ENCODE measurements at regions not wholly inside any gene's neighbourhood (a gene's known extent, or its start where the extent isn't known, plus 50 kb on each side); places are given as distances from the start of the nearest gene placed in this dataset.

DNA sequence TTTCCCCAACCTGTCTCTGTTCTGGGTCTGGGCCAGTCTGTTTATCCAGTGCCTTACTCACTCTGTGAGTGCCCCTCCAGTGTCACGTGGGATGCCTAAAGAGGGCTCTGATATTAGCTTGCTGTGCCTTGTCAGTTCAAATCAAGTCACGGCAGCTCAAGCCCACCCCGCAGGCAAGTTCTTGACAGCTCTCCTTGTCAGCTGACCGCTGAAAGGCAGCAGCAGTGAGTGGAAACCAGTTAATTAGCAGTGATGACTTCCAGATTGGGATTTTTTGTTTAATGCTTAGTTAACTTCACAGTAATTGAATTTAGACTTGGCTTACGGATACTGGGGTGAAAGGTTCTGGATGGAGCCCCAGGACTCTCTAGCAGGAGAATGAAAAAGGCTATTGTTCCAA lies 210.1 kb downstream of the PSAT1 start:
- no peak overlapping the region for H2AFZ ChIP-seq (ENCODE audit: low read depth, low read length)
- H3K14ac ChIP-seq (ENCODE audit: low read length in 2 of 2) = no peak overlapping the region
- DNase-seq = no peak

DNA sequence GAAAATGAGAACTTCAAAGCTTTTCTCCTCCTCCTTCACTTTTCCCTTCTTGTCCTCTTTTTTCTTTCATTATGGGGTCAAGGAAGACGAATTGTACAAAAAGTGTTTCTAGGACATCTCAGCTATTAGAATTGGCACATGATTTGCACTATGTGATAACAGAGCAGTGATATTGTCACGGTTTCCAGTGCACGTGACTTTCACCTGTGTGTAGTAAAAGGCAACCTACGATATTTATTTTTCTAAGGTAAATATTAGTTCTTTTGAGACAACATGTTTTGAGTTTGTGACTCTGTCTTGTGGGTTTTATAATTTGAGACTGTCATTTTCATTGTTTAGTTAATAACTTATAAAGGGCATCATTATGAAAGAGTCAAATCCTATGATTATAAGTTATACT lies 213.1 kb downstream of the PSAT1 start:
- Histone ChIP-seq H3K18ac (ENCODE audit: low read depth in 1 of 2, low read length in 2 of 2) (no peak overlapping the region), H3K27me3 (ENCODE audit: control insufficient read depth in 1 of 2, insufficient read depth in 1 of 2, low read length in 2 of 2) (no peaks in the 10 kb centered on the region)

More for the DNA sequence above, 210.1 kb downstream of the PSAT1 start:
- H2BK120ac ChIP-seq (ENCODE audit: low read depth, low read length) = no peak overlapping the region
- H3K18ac ChIP-seq (ENCODE audit: low read depth in 1 of 2, low read length in 2 of 2) = no peak overlapping the region
- no peak overlapping the region for H2AK5ac ChIP-seq (ENCODE audit: low read length, severe bottlenecking)
- no peak overlapping the region for H3K27ac ChIP-seq (ENCODE audit: low read length, poor library complexity, severe bottlenecking)
- WGBS = 57% methylated on average over 5 of the region's 5 CpGs
- no peak overlapping the region for H2BK12ac ChIP-seq (ENCODE audit: low read length in 2 of 2)
- H3K4me1 ChIP-seq (ENCODE audit: control insufficient read depth, insufficient read depth, low read depth, low read length) = no peaks in the 10 kb centered on the region
- H3K27me3 ChIP-seq (ENCODE audit: control insufficient read depth in 1 of 2, insufficient read depth in 1 of 2, low read length in 2 of 2) = no peaks in the 10 kb centered on the region
- H4K8ac ChIP-seq (ENCODE audit: low read length) = no peak overlapping the region
- H3K4ac ChIP-seq (ENCODE audit: low read depth in 1 of 2, low read length in 2 of 2) = no peak overlapping the region
- H3K9me3 ChIP-seq (ENCODE audit: control insufficient read depth, low read length) = peaks cover 3% of the 10 kb centered on the region
- H3K4me3 ChIP-seq (ENCODE audit: insufficient read depth in 1 of 2, low read depth in 1 of 2, low read length in 2 of 2) = no peak overlapping the region
- H3K79me1 ChIP-seq (replicated peaks; ENCODE audit: low read length, poor library complexity, severe bottlenecking) = no peaks in the 10 kb centered on the region
- no peak overlapping the region for H3K4me2 ChIP-seq (ENCODE audit: low read length, poor library complexity, severe bottlenecking)
- no peaks in the 10 kb centered on the region for H3K36me3 ChIP-seq (ENCODE audit: control insufficient read depth in 1 of 2, insufficient read depth in 2 of 2, low read depth in 1 of 2, low read length in 2 of 2)
- H3K23ac ChIP-seq (ENCODE audit: low read length in 2 of 2) = no peak overlapping the region
- no peak overlapping the region for H2BK5ac ChIP-seq (ENCODE audit: low read depth, low read length, poor library complexity, severe bottlenecking)
- no peak overlapping the region for H3K9ac ChIP-seq (ENCODE audit: low read length)
- no peak overlapping the region for H4K91ac ChIP-seq (ENCODE audit: low read length)
- H2BK15ac ChIP-seq (ENCODE audit: low read depth, poor library complexity, severe bottlenecking) = no peak overlapping the region

DNA sequence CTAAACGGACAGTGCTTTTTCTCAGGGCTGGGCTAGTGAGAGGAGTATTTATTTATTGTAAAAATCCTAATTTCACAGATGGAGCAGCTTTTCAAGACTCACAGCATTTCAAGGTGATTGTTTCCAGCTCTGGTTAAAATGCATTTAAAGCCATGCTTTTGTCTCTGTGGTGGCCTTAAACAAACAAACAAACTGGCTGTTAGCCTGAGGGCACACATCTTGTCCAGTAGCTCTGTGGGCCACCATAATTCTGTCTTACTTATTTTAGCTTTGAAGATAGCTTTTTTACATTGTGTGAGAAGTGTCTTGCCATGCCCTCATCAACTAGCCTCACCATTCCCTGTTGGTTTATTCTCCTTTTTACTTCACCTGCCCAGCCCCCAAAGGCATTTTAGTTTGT lies 218.2 kb downstream of the PSAT1 start:
- H3K18ac ChIP-seq (ENCODE audit: low read depth in 1 of 2, low read length in 2 of 2) = no peak overlapping the region
- no peak overlapping the region for H3K9ac ChIP-seq (ENCODE audit: low read length)
- no peak overlapping the region for H2AFZ ChIP-seq (ENCODE audit: low read depth, low read length)
- H3K4me1 ChIP-seq (ENCODE audit: control insufficient read depth, insufficient read depth, low read depth, low read length) = no peaks in the 10 kb centered on the region
- H3K36me3 ChIP-seq (ENCODE audit: control insufficient read depth in 1 of 2, insufficient read depth in 2 of 2, low read depth in 1 of 2, low read length in 2 of 2) = no peaks in the 10 kb centered on the region
- H4K8ac ChIP-seq (ENCODE audit: low read length) = no peak overlapping the region
- H3K9me3 ChIP-seq (ENCODE audit: control insufficient read depth, low read length) = peaks cover 15% of the 10 kb centered on the region
- H3K14ac ChIP-seq (ENCODE audit: low read length in 2 of 2) = no peak overlapping the region
- H2BK120ac ChIP-seq (ENCODE audit: low read depth, low read length) = no peak overlapping the region
- H2BK5ac ChIP-seq (ENCODE audit: low read depth, low read length, poor library complexity, severe bottlenecking) = no peak overlapping the region
- H3K79me1 ChIP-seq (replicated peaks; ENCODE audit: low read length, poor library complexity, severe bottlenecking) = no peaks in the 10 kb centered on the region
- no CpG with 5 or more reads among the region's 1 CpG for WGBS
- H3K4me2 ChIP-seq (ENCODE audit: low read length, poor library complexity, severe bottlenecking) = no peak overlapping the region
- H3K4ac ChIP-seq (ENCODE audit: low read depth in 1 of 2, low read length in 2 of 2) = no peak overlapping the region
- no peak overlapping the region for H4K91ac ChIP-seq (ENCODE audit: low read length)
- H2BK12ac ChIP-seq (ENCODE audit: low read length in 2 of 2) = no peak overlapping the region
- H3K27me3 ChIP-seq (ENCODE audit: control insufficient read depth in 1 of 2, insufficient read depth in 1 of 2, low read length in 2 of 2) = no peaks in the 10 kb centered on the region
- no peak overlapping the region for H3K23ac ChIP-seq (ENCODE audit: low read length in 2 of 2)
- no peak overlapping the region for H3K27ac ChIP-seq (ENCODE audit: low read length, poor library complexity, severe bottlenecking)
- no peak overlapping the region for H3K4me3 ChIP-seq (ENCODE audit: insufficient read depth in 1 of 2, low read depth in 1 of 2, low read length in 2 of 2)
- DNase-seq = no peak
- H2AK5ac ChIP-seq (ENCODE audit: low read length, severe bottlenecking) = no peak overlapping the region
- no peak overlapping the region for H2BK15ac ChIP-seq (ENCODE audit: low read depth, poor library complexity, severe bottlenecking)

More for the DNA sequence above, 213.1 kb downstream of the PSAT1 start:
- H3K79me1 ChIP-seq (replicated peaks; ENCODE audit: low read length, poor library complexity, severe bottlenecking) = no peaks in the 10 kb centered on the region
- no peak overlapping the region for H2BK12ac ChIP-seq (ENCODE audit: low read length in 2 of 2)
- H4K91ac ChIP-seq (ENCODE audit: low read length) = no peak overlapping the region
- H3K23ac ChIP-seq (ENCODE audit: low read length in 2 of 2) = no peak overlapping the region
- H3K36me3 ChIP-seq (ENCODE audit: control insufficient read depth in 1 of 2, insufficient read depth in 2 of 2, low read depth in 1 of 2, low read length in 2 of 2) = no peaks in the 10 kb centered on the region
- H3K9ac ChIP-seq (ENCODE audit: low read length) = no peak overlapping the region
- H3K4me2 ChIP-seq (ENCODE audit: low read length, poor library complexity, severe bottlenecking) = no peak overlapping the region
- peaks cover 3% of the 10 kb centered on the region for H3K9me3 ChIP-seq (ENCODE audit: control insufficient read depth, low read length)
- H3K4me1 ChIP-seq (ENCODE audit: control insufficient read depth, insufficient read depth, low read depth, low read length) = no peaks in the 10 kb centered on the region
- H4K8ac ChIP-seq (ENCODE audit: low read length) = no peak overlapping the region
- no peak overlapping the region for H3K27ac ChIP-seq (ENCODE audit: low read length, poor library complexity, severe bottlenecking)
- H2BK5ac ChIP-seq (ENCODE audit: low read depth, low read length, poor library complexity, severe bottlenecking) = no peak overlapping the region
- no peak for DNase-seq
- H2BK120ac ChIP-seq (ENCODE audit: low read depth, low read length) = no peak overlapping the region
- no peak overlapping the region for H3K4ac ChIP-seq (ENCODE audit: low read depth in 1 of 2, low read length in 2 of 2)
- no peak overlapping the region for H2BK15ac ChIP-seq (ENCODE audit: low read depth, poor library complexity, severe bottlenecking)
- no peak overlapping the region for H3K14ac ChIP-seq (ENCODE audit: low read length in 2 of 2)
- no peak overlapping the region for H2AK5ac ChIP-seq (ENCODE audit: low read length, severe bottlenecking)
- 84% methylated on average over 4 of the region's 4 CpGs for WGBS
- H2AFZ ChIP-seq (ENCODE audit: low read depth, low read length) = no peak overlapping the region
- no peak overlapping the region for H3K4me3 ChIP-seq (ENCODE audit: insufficient read depth in 1 of 2, low read depth in 1 of 2, low read length in 2 of 2)

DNA sequence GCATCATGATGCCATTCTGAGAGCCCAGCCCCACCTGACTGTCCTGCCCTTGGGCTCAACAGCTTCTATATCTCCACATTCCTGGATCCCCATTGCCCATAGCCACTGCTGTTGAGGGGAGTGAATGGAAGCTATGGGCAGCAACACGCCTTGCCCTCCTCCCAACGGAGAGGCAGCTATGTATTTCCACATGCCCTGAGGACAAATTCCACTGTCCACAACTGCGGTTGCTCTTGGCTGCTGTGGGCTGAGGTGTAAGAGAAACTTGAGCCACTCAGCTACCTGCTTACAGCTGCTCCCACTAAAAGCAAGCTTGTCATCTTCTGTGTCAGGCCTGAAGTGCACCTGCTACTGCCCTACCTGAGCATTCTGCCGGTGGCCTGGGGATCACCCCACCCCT lies 222.9 kb downstream of the PSAT1 start:
- Histone ChIP-seq H3K14ac (ENCODE audit: low read length in 2 of 2) (no peak overlapping the region), H4K8ac (ENCODE audit: low read length) (no peak overlapping the region), H2BK15ac (ENCODE audit: low read depth, poor library complexity, severe bottlenecking) (no peak overlapping the region), H3K9me3 (ENCODE audit: control insufficient read depth, low read length) (peaks cover 33% of the 10 kb centered on the region), H3K4ac (ENCODE audit: low read depth in 1 of 2, low read length in 2 of 2) (no peak overlapping the region), H3K36me3 (ENCODE audit: control insufficient read depth in 1 of 2, insufficient read depth in 2 of 2, low read depth in 1 of 2, low read length in 2 of 2) (no peaks in the 10 kb centered on the region), H2BK12ac (ENCODE audit: low read length in 2 of 2) (no peak overlapping the region), H3K4me1 (ENCODE audit: control insufficient read depth, insufficient read depth, low read depth, low read length) (no peaks in the 10 kb centered on the region), H3K4me3 (ENCODE audit: insufficient read depth in 1 of 2, low read depth in 1 of 2, low read length in 2 of 2) (no peak overlapping the region), H3K23ac (ENCODE audit: low read length in 2 of 2) (no peak overlapping the region), H2BK120ac (ENCODE audit: low read depth, low read length) (no peak overlapping the region), H3K9ac (ENCODE audit: low read length) (no peak overlapping the region), H3K4me2 (ENCODE audit: low read length, poor library complexity, severe bottlenecking) (no peak overlapping the region), H3K18ac (ENCODE audit: low read depth in 1 of 2, low read length in 2 of 2) (no peak overlapping the region), H3K27me3 (ENCODE audit: control insufficient read depth in 1 of 2, insufficient read depth in 1 of 2, low read length in 2 of 2) (no peaks in the 10 kb centered on the region), H3K27ac (ENCODE audit: low read length, poor library complexity, severe bottlenecking) (no peak overlapping the region), H3K79me1 (replicated peaks; ENCODE audit: low read length, poor library complexity, severe bottlenecking) (no peaks in the 10 kb centered on the region), H4K91ac (ENCODE audit: low read length) (no peak overlapping the region), H2AK5ac (ENCODE audit: low read length, severe bottlenecking) (no peak overlapping the region), H2AFZ (ENCODE audit: low read depth, low read length) (no peak overlapping the region), H2BK5ac (ENCODE audit: low read depth, low read length, poor library complexity, severe bottlenecking) (no peak overlapping the region)
- no peak for DNase-seq
- WGBS = 93% methylated on average over 4 of the region's 4 CpGs
